SK-N-SH treated with all-trans-retinoic acid at 6 μM for 48 hours (cell line): ENCODE measurements at regions not wholly inside any gene's neighbourhood (a gene's known extent, or its start where the extent isn't known, plus 50 kb on each side); places are given as distances from the start of the nearest gene placed in this dataset.

ENCODE experiments used
- ESRRG ChIP-seq: fragments of 250-450 bp; sonication (Bioruptor Pico); IDR thresholded peaks from 2 replicates; pipeline ENCODE4 v1.6.1; 2021; ENCODE audit warnings: mild to moderate bottlenecking
- PATZ1 ChIP-seq: fragments of 250-450 bp; sonication (Bioruptor Pico); IDR thresholded peaks from 2 replicates; pipeline ENCODE4 v1.8.0; 2020; ENCODE audit warnings: mild to moderate bottlenecking, moderate library complexity, borderline replicate concordance
- ZFP30 ChIP-seq: fragments of 450-650 bp; formaldehyde crosslinking; IDR thresholded peaks from 2 replicates; pipeline ENCODE4 v1.5.0; 2022; ENCODE audit warnings: mild to moderate bottlenecking, moderate library complexity
- TF ChIP-seq, protein P1 (sequence below): fragments of 250-450 bp; sonication (Bioruptor Pico); IDR thresholded peaks from 2 replicates; pipeline ENCODE4 v1.5.1; 2020; ENCODE audit warnings: low read depth, mild to moderate bottlenecking, moderate library complexity

GRCh38 chr14:40221428-40221827 lies 789.2 kb upstream of the FBXO33 start:
- TF ChIP-seq, protein P1, sequence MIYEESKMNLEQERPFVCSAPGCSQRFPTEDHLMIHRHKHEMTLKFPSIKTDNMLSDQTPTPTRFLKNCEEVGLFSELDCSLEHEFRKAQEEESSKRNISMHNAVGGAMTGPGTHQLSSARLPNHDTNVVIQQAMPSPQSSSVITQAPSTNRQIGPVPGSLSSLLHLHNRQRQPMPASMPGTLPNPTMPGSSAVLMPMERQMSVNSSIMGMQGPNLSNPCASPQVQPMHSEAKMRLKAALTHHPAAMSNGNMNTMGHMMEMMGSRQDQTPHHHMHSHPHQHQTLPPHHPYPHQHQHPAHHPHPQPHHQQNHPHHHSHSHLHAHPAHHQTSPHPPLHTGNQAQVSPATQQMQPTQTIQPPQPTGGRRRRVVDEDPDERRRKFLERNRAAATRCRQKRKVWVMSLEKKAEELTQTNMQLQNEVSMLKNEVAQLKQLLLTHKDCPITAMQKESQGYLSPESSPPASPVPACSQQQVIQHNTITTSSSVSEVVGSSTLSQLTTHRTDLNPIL (CRISPR knock-in tag) = no peak
- TF ChIP-seq PATZ1 (no peak), ZFP30 (CRISPR knock-in tag) (no peak), ESRRG (CRISPR knock-in tag) (no peak)
